HCT116 (cell line): ENCODE measurements at regions not wholly inside any gene's neighbourhood (a gene's known extent, or its start where the extent isn't known, plus 50 kb on each side); places are given as distances from the start of the nearest gene placed in this dataset.

Source experiments
- ATAC-seq: fragments of 200-7000 bp; cut with Tn5 transposase; 2 replicates; pipeline ENCODE4 v1.9.1; 2020; ENCODE audit warnings: mild to moderate bottlenecking, moderate library complexity
- BruUV-seq: library from RNA; stranded (reverse); fragments of 400-500 nt; replicated peaks from 2 replicates; lab custom pipeline; 2021; lab: Mats Ljungman, UMichigan
- CTCF ChIA-PET: fragments of 300-600 bp; sonication (Branson Sonifier 250); formaldehyde crosslinking; loops from one replicate; lab custom pipeline; 2021; ENCODE audit warnings: antibody characterized with exemption; lab: Charles Lee
- POLR2A ChIA-PET: fragments of 300-600, 350-600 bp; sonication (Branson Sonifier 250); formaldehyde crosslinking; loops from one replicate; lab custom pipeline; 2021; ENCODE audit warnings: antibody characterized with exemption; lab: Charles Lee
- RAD21 ChIA-PET, 2 experiments: fragments of 300-600 bp; sonication (Branson Sonifier 250); formaldehyde crosslinking; loops; one replicate each; lab custom pipeline; 2023; ENCODE audit warnings: low total read pairs in 2 of 2; ENCODE audit not compliant: uncharacterized antibody in 2 of 2, unreplicated experiment in 2 of 2, low non-redundant PET in 1 of 2; lab: Charles Lee
- DNase-seq: peaks from one replicate; pipeline ENCODE4 v3.0.0-alpha.2; 2010; ENCODE audit warnings: low read depth, low spot score
- H2AFZ ChIP-seq: fragments of 200-600 bp; shearing (Covaris generic), sonication (generic); 2 replicates; pipeline ENCODE4 v1.6.1; 2017; ENCODE audit warnings: low read depth, mixed run types, mixed read lengths, antibody characterized with exemption, low read length; ENCODE audit not compliant: poor library complexity, severe bottlenecking
- H3K27ac ChIP-seq: 2 replicates; pipeline ENCODE4 v1.5.1; 2012; ENCODE audit warnings: low read depth, low read length
- H3K27me3 ChIP-seq: fragments of 200-600 bp; sonication (generic); 2 replicates; pipeline ENCODE4 v1.6.1; 2016; ENCODE audit warnings: mixed run types, low read length, mixed read lengths; ENCODE audit not compliant: insufficient read depth
- H3K36me3 ChIP-seq, 2 experiments: fragments of 200-500 bp in 1 of 2; fragments of 200-600 bp in 1 of 2; sonication (Bioruptor generic) in 1 of 2; sonication (generic) in 1 of 2; 2 replicates each; pipeline versions ENCODE4 v1.5.1 to v1.6.1; 2014 to 2016; ENCODE audit warnings: low read length in 2 of 2, inconsistent platforms in 1 of 2, mixed read lengths in 1 of 2, mixed run types in 1 of 2; ENCODE audit not compliant: insufficient read depth in 2 of 2, control insufficient read depth in 1 of 2
- H3K4me1 ChIP-seq, 2 experiments: fragments of 200-600 bp in 1 of 2; sonication (generic) in 1 of 2; 2 replicates each; pipeline versions ENCODE4 v1.5.1 to v1.6.1; 2012 to 2017; ENCODE audit warnings: low read length in 2 of 2, inconsistent platforms in 1 of 2, mild to moderate bottlenecking in 1 of 2, mixed read lengths in 1 of 2, mixed run types in 1 of 2, moderate library complexity in 1 of 2; ENCODE audit not compliant: insufficient read depth in 2 of 2, control insufficient read depth in 1 of 2
- H3K4me2 ChIP-seq: fragments of 200-600 bp; sonication (generic); 2 replicates; pipeline ENCODE4 v1.6.1; 2017; ENCODE audit warnings: mixed run types, low read length, mixed read lengths
- H3K4me3 ChIP-seq, 2 experiments: fragments of 200-600 bp in 1 of 2; sonication (generic) in 1 of 2; replicated peaks in 1 of 2; 2 replicates each; pipeline ENCODE4 v1.5.1; 2011 to 2016; ENCODE audit warnings: low read length in 2 of 2, control low read depth in 1 of 2, low read depth in 1 of 2, mild to moderate bottlenecking in 1 of 2, mixed read lengths in 1 of 2, mixed run types in 1 of 2
- H3K79me2 ChIP-seq: fragments of 200-600 bp; sonication (generic); 2 replicates; pipeline ENCODE4 v1.6.1; 2017; ENCODE audit warnings: mild to moderate bottlenecking, mixed run types, low read length, moderate library complexity, mixed read lengths; ENCODE audit not compliant: insufficient read depth
- H3K9ac ChIP-seq: fragments of 200-600 bp; sonication (generic); 2 replicates; pipeline ENCODE4 v1.6.1; 2016; ENCODE audit warnings: low read length, mixed read lengths
- H3K9me2 ChIP-seq: fragments of 200-600 bp; sonication (generic), shearing (Covaris generic); 2 replicates; pipeline ENCODE4 v1.6.1; 2017; ENCODE audit warnings: mixed run types, mild to moderate bottlenecking, moderate library complexity; ENCODE audit not compliant: insufficient read depth
- H3K9me3 ChIP-seq, 2 experiments: fragments of 200-500 bp in 1 of 2; fragments of 200-600 bp in 1 of 2; sonication (Bioruptor generic) in 1 of 2; sonication (generic) in 1 of 2; 2 replicates each; pipeline ENCODE4 v1.6.1; 2014 to 2017; ENCODE audit warnings: low read length in 2 of 2, mixed read lengths in 2 of 2, inconsistent platforms in 1 of 2, low read depth in 1 of 2, mild to moderate bottlenecking in 1 of 2, mixed run types in 1 of 2, moderate library complexity in 1 of 2; ENCODE audit not compliant: control insufficient read depth in 1 of 2, insufficient read depth in 1 of 2
- H4K20me1 ChIP-seq: fragments of 200-600 bp; sonication (generic), shearing (Covaris generic); 2 replicates; pipeline ENCODE4 v1.6.1; 2017; ENCODE audit warnings: mixed run types, mild to moderate bottlenecking, moderate library complexity; ENCODE audit not compliant: insufficient read depth
- CEBPB ChIP-seq: IDR thresholded peaks from 2 replicates; pipeline ENCODE4 v1.6.1; 2012; ENCODE audit warnings: low read depth
- EZH2phosphoT487 ChIP-seq: fragments of 200-600 bp; IDR thresholded peaks from 2 replicates; pipeline ENCODE4 v1.6.1; 2018; ENCODE audit warnings: antibody characterized with exemption, borderline replicate concordance
- JUND ChIP-seq: IDR thresholded peaks from 2 replicates; pipeline ENCODE4 v1.6.1; 2012
- MAX ChIP-seq: IDR thresholded peaks from 2 replicates; pipeline ENCODE4 v1.6.1; 2012
- POLR2A ChIP-seq: IDR thresholded peaks from 2 replicates; pipeline ENCODE4 v1.7.0; 2011; ENCODE audit warnings: borderline replicate concordance; ENCODE audit not compliant: insufficient read depth, insufficient read length; ENCODE audit errors: extremely low read depth
- POLR2AphosphoS5 ChIP-seq: IDR thresholded peaks from 2 replicates; pipeline ENCODE4 v1.6.1; 2011; ENCODE audit warnings: mild to moderate bottlenecking, low read depth, low read length, moderate library complexity
- RAD21 ChIP-seq: IDR thresholded peaks from 2 replicates; pipeline ENCODE4 v1.6.1; 2012; ENCODE audit warnings: low read depth, mild to moderate bottlenecking
- SIN3A ChIP-seq: IDR thresholded peaks from 2 replicates; pipeline ENCODE4 v1.6.1; 2012; ENCODE audit warnings: low read depth
- SP1 ChIP-seq: IDR thresholded peaks from 2 replicates; pipeline ENCODE4 v1.6.1; 2012; ENCODE audit warnings: low read depth
- SRF ChIP-seq: IDR thresholded peaks from 2 replicates; pipeline ENCODE4 v1.6.1; 2012; ENCODE audit warnings: low read depth
- ZBTB33 ChIP-seq: IDR thresholded peaks from 2 replicates; pipeline ENCODE4 v1.6.1; 2011; ENCODE audit warnings: mild to moderate bottlenecking, low read length, moderate library complexity; ENCODE audit not compliant: insufficient replicate concordance; ENCODE audit errors: extremely low read depth
- ZFX ChIP-seq: fragments of 450-650 bp; IDR thresholded peaks from 2 replicates; pipeline ENCODE4 v1.6.1; 2017
- ZNF274 ChIP-seq: fragments of 200-500 bp; sonication (Bioruptor generic); IDR thresholded peaks from 2 replicates; pipeline ENCODE4 v1.6.1; 2014; ENCODE audit warnings: mild to moderate bottlenecking, low read depth, low read length, inconsistent platforms
- intact Hi-C: fragments of 100-400 bp; cut with micrococcal nuclease; formaldehyde crosslinking; loops from 2 replicates; pipeline ENCODE4 v1.10.0; 2022

DNA sequence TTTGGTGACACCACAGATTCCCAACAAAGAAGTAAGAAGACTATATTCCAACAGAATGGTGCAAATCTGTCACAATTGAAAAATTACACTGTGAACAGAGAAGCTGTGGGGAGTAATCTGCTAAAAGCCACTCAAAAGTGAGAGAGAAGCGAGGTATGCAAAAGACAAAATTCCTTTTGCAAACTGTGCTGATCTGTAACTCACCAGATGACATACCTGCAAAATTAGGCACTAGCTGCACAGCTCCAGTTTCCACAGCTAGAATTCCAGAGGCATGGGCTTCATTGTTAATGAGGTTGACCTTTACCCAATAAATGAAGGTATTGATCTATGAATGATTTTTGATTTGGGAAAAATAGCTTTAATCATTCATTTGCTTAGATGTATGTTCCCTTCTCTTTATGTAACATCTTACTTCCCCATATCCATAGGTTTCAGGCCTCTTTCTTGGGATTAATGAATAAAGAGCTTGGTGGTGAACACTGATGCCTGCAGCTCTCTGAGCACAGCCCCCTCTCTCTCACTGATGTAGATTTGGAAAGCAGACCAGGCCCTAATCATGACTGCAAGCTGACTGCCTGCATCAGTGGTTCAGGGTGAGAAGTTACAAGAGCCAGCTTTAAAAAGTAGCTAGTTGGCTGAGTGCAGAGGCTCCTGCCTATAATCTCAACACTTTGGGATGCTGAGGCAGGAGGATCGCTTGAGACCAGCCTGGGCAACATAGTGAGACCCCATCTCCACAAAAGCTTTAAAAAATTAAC lies 85.2 kb downstream of the LACC1 start:
- Histone ChIP-seq H3K9me2 (no peaks in the 10 kb centered on the region), H3K9me3 (no peaks in the 10 kb centered on the region), H3K4me3 (no peak overlapping the region)
- DNase-seq (no peak), ATAC-seq (no peak)
- intact Hi-C loops: no loop called here
- BruUV-seq: no TSS peak
- no peak for TF ChIP-seq CEBPB
- no peak for TF ChIP-seq SP1
- no peak for TF ChIP-seq ZNF274
- TF ChIP-seq ZFX: no peak
- TF ChIP-seq JUND: no peak
- no peak for TF ChIP-seq SIN3A
- TF ChIP-seq EZH2phosphoT487: no peak
- no peak for TF ChIP-seq POLR2A
- no peak for TF ChIP-seq RAD21
- TF ChIP-seq ZBTB33: no peak
- TF ChIP-seq SRF: no peak
- no peak for TF ChIP-seq POLR2AphosphoS5
- no peak for TF ChIP-seq MAX
- TF ChIP-seq, all 23 proteins: peak for 0
- H4K20me1 ChIP-seq: no peaks in the 10 kb centered on the region
- no peaks in the 10 kb centered on the region for H3K79me2 ChIP-seq
- H3K4me1 ChIP-seq: no peaks in the 10 kb centered on the region
- H3K27me3 ChIP-seq: no peaks in the 10 kb centered on the region
- H3K36me3 ChIP-seq: no peaks in the 10 kb centered on the region
- POLR2A ChIA-PET: no interaction called here
- no peak overlapping the region for H3K4me2 ChIP-seq
- H2AFZ ChIP-seq: no peak overlapping the region
- CTCF ChIA-PET: no interaction called here
- no peak overlapping the region for H3K27ac ChIP-seq
- H3K9ac ChIP-seq: no peak overlapping the region
- RAD21 ChIA-PET: interaction anchor here in 1 of 2 experiments (0.8 kb wide), 1 partner anchor 57 kb away, joined by 3 read pairs; no protein-coding TSS in a partner anchor
